T47D (cell line): ENCODE measurements at regions not wholly inside any gene's neighbourhood (a gene's known extent, or its start where the extent isn't known, plus 50 kb on each side); places are given as distances from the start of the nearest gene placed in this dataset.

Experiments used
- DNase-seq, 2 experiments: peaks; one replicate each; pipeline versions ENCODE4 v3.0.0 to v3.0.0-alpha.2; 2011 to 2012; ENCODE audit warnings: low read depth in 1 of 2, low spot score in 1 of 2
- JUND ChIP-seq: IDR thresholded peaks from 2 replicates; pipeline ENCODE4 v1.6.1; 2012; ENCODE audit warnings: low read depth
- in situ Hi-C: cut with HindIII; loops from 2 replicates; pipeline ENCODE4 v1.10.0; 2016; ENCODE audit warnings: low sequenced_read_pairs, low pct_unique_long_range_greater_than_20kb

GRCh38 chr6:11389977-11390376 is 147.6 kb upstream of the TMEM170B start:
- peak; percentile 70; the same call in 1 of the 2 replicates for TF ChIP-seq JUND
- DNase-seq, result peak; percentile 44 to 97
- in situ Hi-C loops, result no loop called here

GRCh38 chr6:11388983-11389944 is 148.3 kb upstream of the TMEM170B start:
- no peak for DNase-seq
- in situ Hi-C loops, result no loop called here
- TF ChIP-seq JUND, result no peak

GRCh38 chr6:11387707-11388430 is 149.7 kb upstream of the TMEM170B start:
- no peak for TF ChIP-seq JUND
- in situ Hi-C loops, result no loop called here
- no peak for DNase-seq

GRCh38 chr6:11386726-11387125 is 150.8 kb upstream of the TMEM170B start:
- in situ Hi-C loops, result no loop called here
- no peak for TF ChIP-seq JUND
- no peak for DNase-seq

- TF ChIP-seq JUND, result no peak
- in situ Hi-C loops, result no loop called here
- no peak for DNase-seq
Measured at GRCh38 chr6:11386323-11386722, 151.2 kb upstream of the TMEM170B start.

- no peak for DNase-seq
- in situ Hi-C loops, result no loop called here
- no peak for TF ChIP-seq JUND
Measured at GRCh38 chr6:11384531-11385309, 152.3 kb upstream of the NEDD9 start.

- DNase-seq, result no peak
- in situ Hi-C loops, result no loop called here
- no peak for TF ChIP-seq JUND
Measured at GRCh38 chr6:11381801-11382513, 149.5 kb upstream of the NEDD9 start.

- TF ChIP-seq JUND, result no peak
- in situ Hi-C loops, result no loop called here
- no peak for DNase-seq
Measured at GRCh38 chr6:11380969-11381744, 148.7 kb upstream of the NEDD9 start.

- in situ Hi-C loops, result no loop called here
- no peak for DNase-seq
- TF ChIP-seq JUND, result no peak
Measured at GRCh38 chr6:11380549-11380948, 148.1 kb upstream of the NEDD9 start.

- TF ChIP-seq JUND, result no peak
- no peak for DNase-seq
- in situ Hi-C loops, result no loop called here
Measured at GRCh38 chr6:11379805-11380204, 147.3 kb upstream of the NEDD9 start.

- in situ Hi-C loops, result no loop called here
- no peak for DNase-seq
- no peak for TF ChIP-seq JUND
Measured at GRCh38 chr6:11378639-11379038, 146.2 kb upstream of the NEDD9 start.
